ENCODE measurements at regions not wholly inside any gene's neighbourhood (a gene's known extent, or its start where the extent isn't known, plus 50 kb on each side); places are given as distances from the start of the nearest gene placed in this dataset.

DNA sequence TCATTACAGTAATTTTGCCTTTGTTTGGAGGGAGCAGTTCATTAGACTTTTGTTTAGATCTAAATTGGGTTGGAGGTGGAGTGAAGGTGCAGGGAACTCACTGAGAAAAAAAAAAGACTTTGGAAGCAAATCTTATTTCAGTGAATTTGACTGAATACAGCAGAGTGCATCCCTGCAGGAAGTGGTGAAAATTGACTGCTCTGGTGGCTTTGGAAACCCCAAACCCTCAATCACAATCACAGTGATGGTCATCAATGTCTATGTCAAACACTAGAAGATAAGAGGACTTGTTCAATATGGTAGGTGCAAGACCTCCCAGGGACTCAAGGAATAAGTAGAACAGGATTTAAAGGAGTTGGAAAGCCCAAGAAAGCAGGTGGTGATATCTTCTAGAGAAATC, 76.0 kb upstream of the RASA1 start:
- Histone ChIP-seq H3K9me1 (ENCODE audit: insufficient read depth, low read length) (peaks cover 3% of the 10 kb centered on the region; the same call in 1 of the 2 replicates), H3K18ac (ENCODE audit: low read depth, low read length) (no peak overlapping the region), H2AK5ac (ENCODE audit: low read depth, low read length) (no peak overlapping the region), H2AK9ac (replicated peaks; ENCODE audit: low read depth, low read length, poor library complexity) (no peak overlapping the region), H3K4me1 (ENCODE audit: control insufficient read depth, insufficient read depth, low read length) (peaks cover 14% of the 10 kb centered on the region), H4K5ac (ENCODE audit: low read depth, low read length) (no peak overlapping the region), H2AFZ (replicated peaks; ENCODE audit: low read length, poor library complexity) (no peak overlapping the region), H3K14ac (replicated peaks; ENCODE audit: low read depth, low read length) (no peak overlapping the region), H2BK15ac (ENCODE audit: low read depth, low read length) (no peak overlapping the region), H3K79me1 (ENCODE audit: low read depth in 1 of 2, low read length in 2 of 2) (0 out of 4 replicates have a peak, but pooled peaks cover 0 to 1% of the 10 kb centered on the region in 2 experiments), H3K4ac (ENCODE audit: low read depth, low read length) (no peak overlapping the region), H3K27me3 (ENCODE audit: control insufficient read depth, insufficient read depth, low read length) (no peaks in the 10 kb centered on the region), H3K36me3 (ENCODE audit: control insufficient read depth, insufficient read depth, low read length) (no peaks in the 10 kb centered on the region), H3K56ac (ENCODE audit: extremely low read depth, insufficient read depth, low read length) (no peak overlapping the region), H3K23ac (ENCODE audit: low read depth, low read length) (no peak overlapping the region), H2BK120ac (ENCODE audit: low read depth, low read length) (no peak overlapping the region), H4K8ac (ENCODE audit: low read depth in 2 of 2, low read length in 2 of 2) (no peak overlapping the region), H3K9me3 (ENCODE audit: control insufficient read depth, insufficient read depth, low read length) (no peaks in the 10 kb centered on the region), H4K20me1 (ENCODE audit: insufficient read depth, low read length) (no peaks in the 10 kb centered on the region), H3K4me3 (ENCODE audit: insufficient read depth, low read depth, low read length) (no peak overlapping the region), H3K9ac (ENCODE audit: low read depth, low read length) (no peak overlapping the region), H2BK20ac (ENCODE audit: low read depth, low read length) (no peak overlapping the region), H3K4me2 (ENCODE audit: low read depth, low read length) (no peak overlapping the region), H4K91ac (ENCODE audit: insufficient read depth, low read depth, low read length) (no peak overlapping the region), H3K27ac (ENCODE audit: insufficient read depth, low read length) (no peak overlapping the region), H2BK5ac (ENCODE audit: low read depth, low read length, poor library complexity, severe bottlenecking) (no peak overlapping the region)
- TF ChIP-seq BHLHE40 (IDR thresholded peaks at IDR 0.05; ENCODE audit: low read depth, low read length): no peak
- TF ChIP-seq CEBPB (IDR thresholded peaks at IDR 0.05; ENCODE audit: low read depth, low read length): no peak
- ATAC-seq (ENCODE audit: low read depth) (no peak), DNase-seq (no peak)
- no TSS peak for BruUV-seq (replicated peaks)
- intact Hi-C loops (cut with micrococcal nuclease): loop anchor here (5.0 kb wide), 1 partner anchor 39 kb away; no protein-coding TSS in a partner anchor
- in situ Hi-C loops (cut with MboI; ENCODE audit: low sequenced_read_pairs): no loop called here
- ChIA-PET CTCF (no interaction called here), POLR2A (ENCODE audit: unreplicated experiment) (no interaction called here)
- dilution Hi-C loops (cut with HindIII; ENCODE audit: low sequenced_read_pairs, unreplicated experiment): no loop called here
